PC-9 (cell line): ENCODE measurements at regions not wholly inside any gene's neighbourhood (a gene's known extent, or its start where the extent isn't known, plus 50 kb on each side); places are given as distances from the start of the nearest gene placed in this dataset.
A peak's percentile ranks its signal among the peaks of the same experiment; 100 is the strongest.

Experiments used
- BruUV-seq: library from RNA; stranded (reverse); fragments of 400-500 nt; replicated peaks from 2 replicates; lab custom pipeline; 2021; lab: Mats Ljungman, UMichigan
- CTCF ChIA-PET: fragments of 300-600 bp; sonication (Branson Sonifier 250); formaldehyde crosslinking; loops from one replicate; lab custom pipeline; 2022; ENCODE audit warnings: antibody characterized with exemption; lab: Charles Lee
- POLR2A ChIA-PET: fragments of 300-600 bp; sonication (Branson Sonifier 250); formaldehyde crosslinking; loops from one replicate; lab custom pipeline; 2022; ENCODE audit warnings: antibody characterized with exemption; ENCODE audit not compliant: unreplicated experiment; lab: Charles Lee
- DNase-seq, 2 experiments: peaks; one replicate each; pipeline versions ENCODE4 v3.0.0 to v3.0.0-alpha.2; 2015 to 2022; ENCODE audit warnings: mixed read lengths in 1 of 2
- H2AFZ ChIP-seq: fragments of 200-600 bp; sonication (generic); 2 replicates; pipeline ENCODE4 v1.8.1; 2017; ENCODE audit warnings: antibody characterized with exemption
- H3F3A ChIP-seq: fragments of 200-600 bp; sonication (generic); 2 replicates; pipeline ENCODE4 v1.8.1; 2017; ENCODE audit warnings: antibody characterized with exemption, mild to moderate bottlenecking, low read depth; ENCODE audit not compliant: insufficient read depth
- H3K27ac ChIP-seq: fragments of 200-600 bp; sonication (generic); 2 replicates; pipeline ENCODE4 v1.6.1; 2016; ENCODE audit warnings: mixed run types
- H3K27me3 ChIP-seq: fragments of 200-600 bp; sonication (generic); 2 replicates; pipeline ENCODE4 v1.6.1; 2016; ENCODE audit warnings: low read depth, mixed run types; ENCODE audit not compliant: insufficient read depth
- H3K36me3 ChIP-seq: fragments of 200-600 bp; sonication (generic); 2 replicates; pipeline ENCODE4 v1.6.1; 2016; ENCODE audit warnings: low read depth, mixed run types
- H3K4me1 ChIP-seq: fragments of 200-600 bp; sonication (generic); replicated peaks from 2 replicates; pipeline ENCODE4 v1.6.1; 2016; ENCODE audit warnings: mixed run types; ENCODE audit not compliant: insufficient read depth
- H3K4me2 ChIP-seq: fragments of 200-600 bp; sonication (generic); 2 replicates; pipeline ENCODE4 v1.6.1; 2017; ENCODE audit warnings: mixed run types
- H3K4me3 ChIP-seq: fragments of 200-600 bp; sonication (generic); 2 replicates; pipeline ENCODE4 v1.6.1; 2016; ENCODE audit warnings: mixed run types
- H3K79me2 ChIP-seq: fragments of 200-600 bp; sonication (generic); 2 replicates; pipeline ENCODE4 v1.6.1; 2017; ENCODE audit warnings: low read depth, mixed run types
- H3K9me2 ChIP-seq: fragments of 200-600 bp; sonication (generic); 2 replicates; pipeline ENCODE4 v1.8.1; 2017; ENCODE audit warnings: mild to moderate bottlenecking; ENCODE audit not compliant: insufficient read depth
- H3K9me3 ChIP-seq: fragments of 200-600 bp; sonication (generic); 2 replicates; pipeline ENCODE4 v1.8.1; 2016; ENCODE audit warnings: low read depth; ENCODE audit not compliant: insufficient read depth
- H4K20me1 ChIP-seq: fragments of 200-600 bp; sonication (generic); 2 replicates; pipeline ENCODE4 v1.8.1; 2017; ENCODE audit not compliant: insufficient read depth
- EZH2 ChIP-seq: fragments of 200-600 bp; sonication (generic); IDR thresholded peaks from 2 replicates; pipeline ENCODE4 v1.8.0; 2017; ENCODE audit warnings: antibody characterized with exemption, low read depth
- intact Hi-C: fragments of 100-400 bp; cut with micrococcal nuclease; formaldehyde crosslinking; loops from one replicate; pipeline ENCODE4 v1.10.0; 2022; ENCODE audit not compliant: unreplicated experiment
- TF ChIP-seq, protein P1 (sequence below): fragments of 200-600 bp; sonication (generic); conservative IDR thresholded peaks from 2 replicates; pipeline ENCODE4 v1.6.1; 2017; ENCODE audit warnings: mixed run types, antibody characterized with exemption, mild to moderate bottlenecking, moderate library complexity

DNA sequence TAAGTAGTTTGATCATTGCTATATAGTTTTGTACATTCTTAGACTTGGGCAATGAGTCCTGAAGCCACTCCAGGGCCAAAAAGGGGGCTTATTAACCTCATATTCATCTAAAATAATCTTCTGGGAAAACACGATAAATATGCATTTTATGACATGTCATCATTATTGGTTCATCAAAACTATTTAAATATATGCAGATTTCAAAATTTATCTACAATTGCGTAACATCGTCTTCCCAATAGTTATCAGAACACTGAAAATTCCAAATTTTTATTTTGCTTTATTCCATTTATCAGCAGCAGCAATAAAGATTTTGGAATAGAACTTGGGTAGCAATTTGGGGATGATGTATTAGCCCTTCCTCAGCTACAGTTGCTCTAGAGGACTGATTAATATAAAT, 550.0 kb downstream of the IQCM start:
- Histone ChIP-seq H3K36me3 (no peaks in the 10 kb centered on the region), H3K4me2 (no peak overlapping the region), H3K27me3 (no peaks in the 10 kb centered on the region), H3K9me2 (no peaks in the 10 kb centered on the region), H2AFZ (no peak overlapping the region), H3K4me1 (no peaks in the 10 kb centered on the region), H3K79me2 (no peaks in the 10 kb centered on the region), H3F3A (no peaks in the 10 kb centered on the region), H4K20me1 (no peaks in the 10 kb centered on the region), H3K9me3 (no peaks in the 10 kb centered on the region), H3K27ac (no peak overlapping the region), H3K4me3 (no peak overlapping the region)
- ChIA-PET POLR2A (interaction anchor here (0.5 kb wide), 1 partner anchor 245 kb away, joined by 3 read pairs; no protein-coding TSS in a partner anchor), CTCF (no interaction called here)
- no peak for DNase-seq
- BruUV-seq, result no TSS peak
- no peak for TF ChIP-seq EZH2
- TF ChIP-seq, protein P1, sequence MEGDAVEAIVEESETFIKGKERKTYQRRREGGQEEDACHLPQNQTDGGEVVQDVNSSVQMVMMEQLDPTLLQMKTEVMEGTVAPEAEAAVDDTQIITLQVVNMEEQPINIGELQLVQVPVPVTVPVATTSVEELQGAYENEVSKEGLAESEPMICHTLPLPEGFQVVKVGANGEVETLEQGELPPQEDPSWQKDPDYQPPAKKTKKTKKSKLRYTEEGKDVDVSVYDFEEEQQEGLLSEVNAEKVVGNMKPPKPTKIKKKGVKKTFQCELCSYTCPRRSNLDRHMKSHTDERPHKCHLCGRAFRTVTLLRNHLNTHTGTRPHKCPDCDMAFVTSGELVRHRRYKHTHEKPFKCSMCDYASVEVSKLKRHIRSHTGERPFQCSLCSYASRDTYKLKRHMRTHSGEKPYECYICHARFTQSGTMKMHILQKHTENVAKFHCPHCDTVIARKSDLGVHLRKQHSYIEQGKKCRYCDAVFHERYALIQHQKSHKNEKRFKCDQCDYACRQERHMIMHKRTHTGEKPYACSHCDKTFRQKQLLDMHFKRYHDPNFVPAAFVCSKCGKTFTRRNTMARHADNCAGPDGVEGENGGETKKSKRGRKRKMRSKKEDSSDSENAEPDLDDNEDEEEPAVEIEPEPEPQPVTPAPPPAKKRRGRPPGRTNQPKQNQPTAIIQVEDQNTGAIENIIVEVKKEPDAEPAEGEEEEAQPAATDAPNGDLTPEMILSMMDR, result no peak
- intact Hi-C loops, result loop anchor here (2.0 to 10.0 kb wide), 3 partner anchors 235 to 631 kb away; no protein-coding TSS in a partner anchor

GRCh38 chr4:149264093-149264733, 551.4 kb downstream of the IQCM start:
- CTCF ChIA-PET, result no interaction called here
- no peaks in the 10 kb centered on the region for H4K20me1 ChIP-seq
- intact Hi-C loops, result loop anchor here (2.0 to 10.0 kb wide), 4 partner anchors 233 to 822 kb away; partner anchors contain the start of gene NR3C2
- H3K36me3 ChIP-seq, result no peaks in the 10 kb centered on the region
- no peaks in the 10 kb centered on the region for H3K79me2 ChIP-seq
- H3K27me3 ChIP-seq, result no peaks in the 10 kb centered on the region
- POLR2A ChIA-PET, result no interaction called here
- no peaks in the 10 kb centered on the region for H3K9me3 ChIP-seq
- no peak for TF ChIP-seq EZH2
- TF ChIP-seq, protein P1, result peak; percentile 76
- H3K9me2 ChIP-seq, result no peaks in the 10 kb centered on the region
- no peaks in the 10 kb centered on the region for H3K4me1 ChIP-seq
- no peak overlapping the region for H3K27ac ChIP-seq
- H3K4me2 ChIP-seq, result no peak overlapping the region
- H3F3A ChIP-seq, result no peaks in the 10 kb centered on the region
- no peak overlapping the region for H2AFZ ChIP-seq
- H3K4me3 ChIP-seq, result no peak overlapping the region
- peak in 1 of 2 experiments; percentile 32 for DNase-seq
- no TSS peak for BruUV-seq

DNA sequence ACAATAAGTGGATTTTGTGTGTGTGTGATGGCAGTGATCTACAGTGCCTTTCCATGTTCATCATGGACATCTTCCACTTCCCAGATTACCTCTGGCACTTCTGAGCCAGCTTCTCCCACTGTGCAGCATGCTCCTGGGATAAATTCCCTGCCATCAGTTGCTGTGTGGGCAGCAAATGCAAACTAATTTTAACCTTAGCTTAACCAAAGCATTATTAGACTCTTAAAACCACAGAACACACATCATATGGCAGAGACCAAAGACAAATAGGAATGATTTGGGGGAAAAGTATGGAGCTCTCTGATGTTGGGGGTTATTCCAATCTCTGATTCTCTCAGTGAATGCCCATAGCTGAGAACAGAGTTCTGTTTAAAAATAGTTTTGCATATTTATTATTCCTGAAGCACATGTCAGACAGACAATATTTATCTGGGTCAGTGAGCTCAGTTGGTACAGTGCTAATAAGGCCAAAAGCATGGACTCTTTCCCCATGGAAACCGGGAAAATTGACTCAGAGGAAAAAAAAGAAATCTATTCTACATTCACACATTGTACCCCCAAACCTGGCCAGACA, 567.4 kb downstream of the IQCM start:
- Histone ChIP-seq H2AFZ (no peak overlapping the region), H3F3A (no peaks in the 10 kb centered on the region), H3K4me3 (no peak overlapping the region), H3K4me1 (no peaks in the 10 kb centered on the region), H3K4me2 (no peak overlapping the region), H3K9me3 (no peaks in the 10 kb centered on the region), H3K27me3 (no peaks in the 10 kb centered on the region), H3K27ac (no peak overlapping the region), H3K9me2 (no peaks in the 10 kb centered on the region), H3K79me2 (no peaks in the 10 kb centered on the region), H3K36me3 (no peaks in the 10 kb centered on the region), H4K20me1 (no peaks in the 10 kb centered on the region)
- POLR2A ChIA-PET, result interaction anchor here (0.6 kb wide), 2 partner anchors 11 to 518 kb away, joined by 4 to 7 read pairs; no protein-coding TSS in a partner anchor
- no peak for DNase-seq
- CTCF ChIA-PET, result no interaction called here
- no peak for TF ChIP-seq EZH2
- TF ChIP-seq, protein P1, result no peak
- BruUV-seq, result no TSS peak
- intact Hi-C loops, result no loop called here
